DOHH2 (cell line): ENCODE measurements at regions not wholly inside any gene's neighbourhood (a gene's known extent, or its start where the extent isn't known, plus 50 kb on each side); places are given as distances from the start of the nearest gene placed in this dataset.

Experiments used
- H3F3A ChIP-seq: fragments of 200-600 bp; sonication (generic), shearing (Covaris generic); 2 replicates; pipeline ENCODE4 v1.6.0; 2016; ENCODE audit warnings: antibody characterized with exemption, mild to moderate bottlenecking; ENCODE audit not compliant: control insufficient read depth, insufficient read depth
- H3K27ac ChIP-seq: fragments of 200-600 bp; sonication (generic); 2 replicates; pipeline ENCODE4 v1.5.1; 2014; ENCODE audit warnings: low read depth, mild to moderate bottlenecking, low read length, moderate library complexity
- H3K27me3 ChIP-seq: fragments of 200-600 bp; sonication (generic); 2 replicates; pipeline ENCODE4 v1.6.1; 2014; ENCODE audit warnings: mild to moderate bottlenecking, low read length, mixed read lengths; ENCODE audit not compliant: control insufficient read depth
- H3K36me3 ChIP-seq: fragments of 200-600 bp; sonication (generic); 2 replicates; pipeline ENCODE4 v1.6.1; 2014; ENCODE audit warnings: mild to moderate bottlenecking, low read length, moderate library complexity, mixed read lengths; ENCODE audit not compliant: control insufficient read depth
- H3K4me1 ChIP-seq: fragments of 200-600 bp; sonication (generic); 2 replicates; pipeline ENCODE4 v1.6.1; 2014; ENCODE audit warnings: mild to moderate bottlenecking, low read length, mixed read lengths; ENCODE audit not compliant: control insufficient read depth
- H3K4me2 ChIP-seq: fragments of 200-600 bp; sonication (generic); 2 replicates; pipeline ENCODE4 v1.6.0; 2014; ENCODE audit warnings: mild to moderate bottlenecking, low read length, moderate library complexity
- H3K4me3 ChIP-seq: fragments of 200-600 bp; sonication (generic); 2 replicates; pipeline ENCODE4 v1.5.1; 2014; ENCODE audit warnings: mild to moderate bottlenecking, low read length, mixed read lengths
- H3K79me2 ChIP-seq: fragments of 200-600 bp; sonication (generic); 2 replicates; pipeline ENCODE4 v1.6.1; 2014; ENCODE audit warnings: mild to moderate bottlenecking, low read length, mixed read lengths; ENCODE audit not compliant: control insufficient read depth
- H3K9me2 ChIP-seq: fragments of 200-600 bp; sonication (generic); replicated peaks from 2 replicates; pipeline ENCODE4 v1.6.1; 2014; ENCODE audit warnings: mild to moderate bottlenecking, low read length, mixed read lengths; ENCODE audit not compliant: control insufficient read depth
- H3K9me3 ChIP-seq: fragments of 200-600 bp; sonication (generic); 2 replicates; pipeline ENCODE4 v1.6.1; 2014; ENCODE audit warnings: antibody characterized with exemption, low read length, mixed read lengths; ENCODE audit not compliant: control insufficient read depth, insufficient read depth
- H4K20me1 ChIP-seq: fragments of 200-600 bp; sonication (generic); 2 replicates; pipeline ENCODE4 v1.6.0; 2014; ENCODE audit warnings: low read depth, mild to moderate bottlenecking, antibody characterized with exemption, low read length, moderate library complexity; ENCODE audit not compliant: control insufficient read depth, insufficient read depth
- CTCF ChIP-seq: fragments of 200-600 bp; sonication (generic); IDR thresholded peaks from one replicate; pipeline ENCODE4 v1.5.1; 2014; ENCODE audit warnings: antibody characterized with exemption, mild to moderate bottlenecking, low read depth, low read length; ENCODE audit not compliant: poor library complexity, severe bottlenecking
- EZH2phosphoT487 ChIP-seq: fragments of 200-600 bp; sonication (generic); IDR thresholded peaks from 2 replicates; pipeline ENCODE4 v1.6.1; 2017; ENCODE audit warnings: borderline replicate concordance, mild to moderate bottlenecking, antibody characterized with exemption, low read length, moderate library complexity, mixed read lengths

GRCh38 chr3:127136024-127136600 is 56.8 kb upstream of the PRR23E start:
- no peak for TF ChIP-seq EZH2phosphoT487
- no peak for TF ChIP-seq CTCF
- no peaks in the 10 kb centered on the region for H3K4me1 ChIP-seq
- no peaks in the 10 kb centered on the region for H3K9me3 ChIP-seq
- no peak overlapping the region for H3K27ac ChIP-seq
- H3K4me3 ChIP-seq, result no peak overlapping the region
- no peaks in the 10 kb centered on the region for H3K79me2 ChIP-seq
- H3K27me3 ChIP-seq, result no peaks in the 10 kb centered on the region
- no peak overlapping the region for H3K4me2 ChIP-seq
- H3F3A ChIP-seq, result no peaks in the 10 kb centered on the region
- no peaks in the 10 kb centered on the region for H4K20me1 ChIP-seq
- H3K36me3 ChIP-seq, result no peaks in the 10 kb centered on the region
- H3K9me2 ChIP-seq, result no peaks in the 10 kb centered on the region

GRCh38 chr3:127136706-127137105 is 56.2 kb upstream of the PRR23E start:
- Histone ChIP-seq H3K9me2 (no peaks in the 10 kb centered on the region), H3K36me3 (no peaks in the 10 kb centered on the region), H3K9me3 (no peaks in the 10 kb centered on the region), H3K4me1 (no peaks in the 10 kb centered on the region), H3K4me2 (no peak overlapping the region), H3F3A (no peaks in the 10 kb centered on the region), H3K4me3 (no peak overlapping the region), H3K79me2 (no peaks in the 10 kb centered on the region), H3K27me3 (no peaks in the 10 kb centered on the region), H4K20me1 (no peaks in the 10 kb centered on the region), H3K27ac (no peak overlapping the region)
- TF ChIP-seq CTCF (no peak), EZH2phosphoT487 (no peak)

- H3K79me2 ChIP-seq, result no peaks in the 10 kb centered on the region
- H3K9me2 ChIP-seq, result no peaks in the 10 kb centered on the region
- H3F3A ChIP-seq, result no peaks in the 10 kb centered on the region
- H3K27me3 ChIP-seq, result no peaks in the 10 kb centered on the region
- TF ChIP-seq EZH2phosphoT487, result no peak
- no peak for TF ChIP-seq CTCF
- H3K4me1 ChIP-seq, result no peaks in the 10 kb centered on the region
- no peak overlapping the region for H3K27ac ChIP-seq
- no peak overlapping the region for H3K4me3 ChIP-seq
- no peaks in the 10 kb centered on the region for H3K9me3 ChIP-seq
- no peaks in the 10 kb centered on the region for H3K36me3 ChIP-seq
- no peak overlapping the region for H3K4me2 ChIP-seq
- H4K20me1 ChIP-seq, result no peaks in the 10 kb centered on the region
These were observed 55.8 kb upstream of the PRR23E start for GRCh38 chr3:127137113-127137512.
